Esophagus squamous epithelium (tissue), 5 donors: ENCODE measurements at regions not wholly inside any gene's neighbourhood (a gene's known extent, or its start where the extent isn't known, plus 50 kb on each side); places are given as distances from the start of the nearest gene placed in this dataset.

Experiments
- DNase-seq: peaks from one replicate; lab custom pipeline; 2025; lab: John Stamatoyannopoulos, UW
- H3K27ac ChIP-seq, 4 donors: fragments of 200-600 bp; sonication (generic); one replicate each; pipeline ENCODE4 v1.5.1; 2016 to 2019; ENCODE audit warnings: mild to moderate bottlenecking in 1 of 4
- H3K27me3 ChIP-seq, 4 donors: fragments of 200-600 bp; sonication (generic); 1 replicate in 3 of 4; 2 replicates in 1 of 4; pipeline versions ENCODE4 v1.5.1 to v1.6.0; 2017 to 2021; ENCODE audit warnings: antibody characterized with exemption in 1 of 4
- H3K36me3 ChIP-seq, 3 donors: fragments of 200-600 bp; sonication (generic); one replicate each; pipeline ENCODE4 v1.5.1; 2016 to 2019
- H3K4me1 ChIP-seq, 3 donors: fragments of 200-600 bp; sonication (generic); one replicate each; pipeline ENCODE4 v1.5.1; 2017 to 2019
- H3K4me3 ChIP-seq, 4 donors: fragments of 200-600 bp; sonication (generic); 1 replicate in 3 of 4; 2 replicates in 1 of 4; pipeline ENCODE4 v1.5.1; 2016 to 2019; ENCODE audit warnings: mild to moderate bottlenecking in 2 of 4, moderate library complexity in 1 of 4
- H3K9me3 ChIP-seq, 3 donors: fragments of 200-600 bp; sonication (generic); one replicate each; pipeline ENCODE4 v1.5.1; 2016 to 2019
- POLR2A ChIP-seq, 4 donors: fragments of 450-650 bp; IDR thresholded peaks; one replicate each; pipeline ENCODE4 v1.6.1; 2017; ENCODE audit warnings: antibody characterized with exemption in 4 of 4, mild to moderate bottlenecking in 4 of 4, moderate library complexity in 3 of 4
- WGBS, 2 donors: methylation state at CpG; one replicate each; pipeline ENCODE4 v1.1.5; 2018; 5-methylcytosine and 5-hydroxymethylcytosine counted together
- intact Hi-C: fragments of 100-400 bp; cut with DNase I; formaldehyde crosslinking; loops from one replicate; pipeline ENCODE4 v1.15.0; 2022
- TF ChIP-seq, protein P1 (sequence below), 6 experiments: fragments of 450-650 bp in 4 of 6; fragments of 200-600 bp in 2 of 6; sonication (generic) in 2 of 6; IDR thresholded peaks; one replicate each; pipeline ENCODE4 v1.5.1; 2016 to 2019; ENCODE audit warnings: antibody characterized with exemption in 6 of 6, mild to moderate bottlenecking in 4 of 6, moderate library complexity in 4 of 6
- donor health status: DM: yes; HTN: yes; CAD: no.

DNA sequence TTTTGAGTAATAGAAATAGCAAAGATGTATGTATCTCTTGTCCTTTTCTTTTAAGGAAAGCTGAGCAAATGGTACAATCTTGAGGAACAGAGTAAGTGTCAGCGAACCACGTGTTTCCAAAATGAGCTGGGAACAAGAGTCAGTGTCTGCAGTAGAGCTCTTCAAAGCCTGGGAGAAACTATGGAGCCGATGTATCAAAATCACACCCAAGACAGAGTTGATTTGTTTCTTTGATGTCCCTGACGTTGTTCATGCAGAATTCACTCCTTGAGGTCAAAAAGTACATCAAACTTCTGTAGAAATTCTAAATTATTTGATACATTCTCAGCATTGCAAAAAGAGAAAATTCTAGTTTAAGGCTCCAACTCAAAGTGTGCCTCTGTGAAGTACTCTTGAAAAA is 216.5 kb downstream of the SKIDA1 start:
- intact Hi-C loops = no loop called here
- TF ChIP-seq, protein P1, sequence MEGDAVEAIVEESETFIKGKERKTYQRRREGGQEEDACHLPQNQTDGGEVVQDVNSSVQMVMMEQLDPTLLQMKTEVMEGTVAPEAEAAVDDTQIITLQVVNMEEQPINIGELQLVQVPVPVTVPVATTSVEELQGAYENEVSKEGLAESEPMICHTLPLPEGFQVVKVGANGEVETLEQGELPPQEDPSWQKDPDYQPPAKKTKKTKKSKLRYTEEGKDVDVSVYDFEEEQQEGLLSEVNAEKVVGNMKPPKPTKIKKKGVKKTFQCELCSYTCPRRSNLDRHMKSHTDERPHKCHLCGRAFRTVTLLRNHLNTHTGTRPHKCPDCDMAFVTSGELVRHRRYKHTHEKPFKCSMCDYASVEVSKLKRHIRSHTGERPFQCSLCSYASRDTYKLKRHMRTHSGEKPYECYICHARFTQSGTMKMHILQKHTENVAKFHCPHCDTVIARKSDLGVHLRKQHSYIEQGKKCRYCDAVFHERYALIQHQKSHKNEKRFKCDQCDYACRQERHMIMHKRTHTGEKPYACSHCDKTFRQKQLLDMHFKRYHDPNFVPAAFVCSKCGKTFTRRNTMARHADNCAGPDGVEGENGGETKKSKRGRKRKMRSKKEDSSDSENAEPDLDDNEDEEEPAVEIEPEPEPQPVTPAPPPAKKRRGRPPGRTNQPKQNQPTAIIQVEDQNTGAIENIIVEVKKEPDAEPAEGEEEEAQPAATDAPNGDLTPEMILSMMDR (IDR thresholded peaks at IDR 0.05) = no peak
- no peak for TF ChIP-seq POLR2A (IDR thresholded peaks at IDR 0.05)
- Histone ChIP-seq H3K27ac (no peak overlapping the region), H3K4me3 (no peak overlapping the region), H3K27me3 (no peaks in the 10 kb centered on the region), H3K36me3 (no peaks in the 10 kb centered on the region), H3K9me3 (no peaks in the 10 kb centered on the region), H3K4me1 (no peaks in the 10 kb centered on the region)
- 70 to 76% methylated on average over 4 of the region's 4 CpGs for WGBS, 2 donors
- no peak for DNase-seq

- Histone ChIP-seq H3K27me3 (no peaks in the 10 kb centered on the region), H3K4me3 (no peak overlapping the region), H3K4me1 (no peaks in the 10 kb centered on the region), H3K27ac (no peak overlapping the region), H3K9me3 (no peaks in the 10 kb centered on the region), H3K36me3 (no peaks in the 10 kb centered on the region)
- intact Hi-C loops = no loop called here
- DNase-seq = no peak
- 79 to 85% methylated on average over 3 of the region's 3 CpGs for WGBS, 2 donors
- TF ChIP-seq, protein P1 (IDR thresholded peaks at IDR 0.05) = no peak
- no peak for TF ChIP-seq POLR2A (IDR thresholded peaks at IDR 0.05)
These were observed 217.5 kb downstream of the SKIDA1 start for GRCh38 chr10:21308018-21308417.

DNA sequence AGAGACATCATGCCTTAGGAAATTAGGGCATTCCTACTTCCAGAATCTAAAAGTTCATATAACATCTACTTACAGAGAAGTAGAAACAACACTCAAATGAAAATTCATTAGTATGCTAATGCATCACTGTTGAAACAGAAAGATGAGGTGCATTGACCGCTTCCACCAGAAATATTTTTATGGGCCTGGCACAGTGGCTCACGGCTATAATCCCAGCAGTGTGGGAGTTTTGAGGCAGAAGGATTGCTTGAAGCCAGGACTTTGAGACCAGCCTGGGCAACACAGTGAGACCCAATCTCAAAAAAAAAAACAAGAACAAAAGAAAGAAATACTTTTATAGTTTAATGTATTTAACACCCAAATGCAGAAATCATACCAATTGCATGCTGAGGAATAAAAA is 220.9 kb downstream of the SKIDA1 start:
- no peak for DNase-seq
- WGBS, 2 donors = 96 to 100% methylated on average over 2 of the region's 2 CpGs
- Histone ChIP-seq H3K27me3 (no peaks in the 10 kb centered on the region), H3K4me3 (no peak overlapping the region), H3K27ac (no peak overlapping the region), H3K36me3 (no peaks in the 10 kb centered on the region), H3K4me1 (no peaks in the 10 kb centered on the region), H3K9me3 (no peaks in the 10 kb centered on the region)
- no peak for TF ChIP-seq POLR2A (IDR thresholded peaks at IDR 0.05)
- TF ChIP-seq, protein P1 (IDR thresholded peaks at IDR 0.05) = no peak
- intact Hi-C loops = no loop called here

DNA sequence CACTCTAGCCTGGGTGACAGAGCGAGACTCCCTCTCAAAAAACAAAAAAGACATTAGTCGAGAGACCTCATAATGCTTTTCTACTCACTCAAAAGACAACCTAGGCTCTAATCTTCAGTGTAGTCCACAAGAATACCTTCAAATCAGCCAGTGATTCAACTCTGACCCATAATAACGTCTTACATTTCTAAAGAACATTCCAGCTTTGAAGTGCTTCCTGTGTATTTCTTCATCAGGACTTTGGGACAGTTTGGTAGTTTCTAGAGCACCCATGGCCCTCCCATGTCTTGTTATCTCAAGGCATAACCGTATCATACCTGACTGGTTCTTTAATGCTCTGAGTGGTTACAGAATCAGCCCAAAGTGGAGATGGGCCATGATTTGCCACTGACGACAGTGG is 221.3 kb downstream of the SKIDA1 start:
- Histone ChIP-seq H3K4me1 (no peaks in the 10 kb centered on the region), H3K9me3 (no peaks in the 10 kb centered on the region), H3K27me3 (no peaks in the 10 kb centered on the region), H3K27ac (no peak overlapping the region), H3K4me3 (no peak overlapping the region), H3K36me3 (no peaks in the 10 kb centered on the region)
- 70 to 71% methylated on average over 5 of the region's 5 CpGs for WGBS, 2 donors
- intact Hi-C loops = no loop called here
- TF ChIP-seq POLR2A (IDR thresholded peaks at IDR 0.05) = no peak
- TF ChIP-seq, protein P1 (IDR thresholded peaks at IDR 0.05) = no peak
- DNase-seq = no peak

- 22 to 50% methylated on average over 1 of the region's 1 CpG for WGBS, 2 donors
- Histone ChIP-seq H3K27ac (no peak overlapping the region), H3K27me3 (no peaks in the 10 kb centered on the region), H3K36me3 (no peaks in the 10 kb centered on the region), H3K4me3 (no peak overlapping the region), H3K4me1 (peaks cover 0 to 5% (median 0%) of the 10 kb centered on the region in 3 donors), H3K9me3 (no peaks in the 10 kb centered on the region)
- no peak for TF ChIP-seq POLR2A (IDR thresholded peaks at IDR 0.05)
- TF ChIP-seq, protein P1 (IDR thresholded peaks at IDR 0.05) = no peak
- intact Hi-C loops = no loop called here
- no peak for DNase-seq
These were observed 224.9 kb downstream of the SKIDA1 start for GRCh38 chr10:21300551-21300950.
